Glutamatergic neuron (in vitro differentiated cells): ENCODE measurements at regions not wholly inside any gene's neighbourhood (a gene's known extent, or its start where the extent isn't known, plus 50 kb on each side); places are given as distances from the start of the nearest gene placed in this dataset.

Source experiments
- DNase-seq: peaks from one replicate; pipeline ENCODE4 v3.0.0; 2022
- H3K27ac Mint-ChIP-seq: one replicate; pipeline ENCODE4 v1.8.0; 2020; ENCODE audit warnings: mild to moderate bottlenecking, mixed read lengths, inconsistent platforms; ENCODE audit not compliant: unreplicated experiment
- H3K27me3 Mint-ChIP-seq: one replicate; pipeline ENCODE4 v1.8.0; 2020; ENCODE audit warnings: mild to moderate bottlenecking, moderate library complexity, mixed read lengths, inconsistent platforms; ENCODE audit not compliant: unreplicated experiment
- H3K36me3 Mint-ChIP-seq: one replicate; pipeline ENCODE4 v1.8.0; 2020; ENCODE audit warnings: mild to moderate bottlenecking, mixed read lengths, inconsistent platforms; ENCODE audit not compliant: unreplicated experiment
- H3K4me1 Mint-ChIP-seq: one replicate; pipeline ENCODE4 v1.8.0; 2020; ENCODE audit warnings: mild to moderate bottlenecking, low read depth, mixed read lengths, inconsistent platforms; ENCODE audit not compliant: unreplicated experiment
- H3K4me3 Mint-ChIP-seq: one replicate; pipeline ENCODE4 v1.8.0; 2020; ENCODE audit warnings: mild to moderate bottlenecking, mixed read lengths, inconsistent platforms; ENCODE audit not compliant: unreplicated experiment
- H3K9me3 Mint-ChIP-seq: one replicate; pipeline ENCODE4 v1.8.0; 2020; ENCODE audit warnings: mild to moderate bottlenecking, moderate library complexity, mixed read lengths, inconsistent platforms; ENCODE audit not compliant: unreplicated experiment
- TF ChIP-seq, protein P1 (sequence below): fragments of 200-600 bp; sonication (generic); IDR thresholded peaks from one replicate; pipeline ENCODE4 v1.5.0; 2021; ENCODE audit not compliant: partially characterized antibody, unreplicated experiment

GRCh38 chr1:34619256-34619655 is 135.6 kb upstream of the GJB5 start:
- Mint-ChIP-seq H3K27ac (no peak overlapping the region), H3K4me3 (no peak overlapping the region), H3K4me1 (no peaks in the 10 kb centered on the region), H3K9me3 (no peaks in the 10 kb centered on the region), H3K36me3 (peaks cover under 1% of the 10 kb centered on the region), H3K27me3 (no peaks in the 10 kb centered on the region)
- TF ChIP-seq, protein P1, sequence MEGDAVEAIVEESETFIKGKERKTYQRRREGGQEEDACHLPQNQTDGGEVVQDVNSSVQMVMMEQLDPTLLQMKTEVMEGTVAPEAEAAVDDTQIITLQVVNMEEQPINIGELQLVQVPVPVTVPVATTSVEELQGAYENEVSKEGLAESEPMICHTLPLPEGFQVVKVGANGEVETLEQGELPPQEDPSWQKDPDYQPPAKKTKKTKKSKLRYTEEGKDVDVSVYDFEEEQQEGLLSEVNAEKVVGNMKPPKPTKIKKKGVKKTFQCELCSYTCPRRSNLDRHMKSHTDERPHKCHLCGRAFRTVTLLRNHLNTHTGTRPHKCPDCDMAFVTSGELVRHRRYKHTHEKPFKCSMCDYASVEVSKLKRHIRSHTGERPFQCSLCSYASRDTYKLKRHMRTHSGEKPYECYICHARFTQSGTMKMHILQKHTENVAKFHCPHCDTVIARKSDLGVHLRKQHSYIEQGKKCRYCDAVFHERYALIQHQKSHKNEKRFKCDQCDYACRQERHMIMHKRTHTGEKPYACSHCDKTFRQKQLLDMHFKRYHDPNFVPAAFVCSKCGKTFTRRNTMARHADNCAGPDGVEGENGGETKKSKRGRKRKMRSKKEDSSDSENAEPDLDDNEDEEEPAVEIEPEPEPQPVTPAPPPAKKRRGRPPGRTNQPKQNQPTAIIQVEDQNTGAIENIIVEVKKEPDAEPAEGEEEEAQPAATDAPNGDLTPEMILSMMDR, result no peak
- DNase-seq, result no peak

GRCh38 chr1:34621916-34622315 is 132.9 kb upstream of the GJB5 start:
- H3K4me3 Mint-ChIP-seq, result no peak overlapping the region
- peaks cover 2% of the 10 kb centered on the region for H3K27me3 Mint-ChIP-seq
- H3K9me3 Mint-ChIP-seq, result no peaks in the 10 kb centered on the region
- H3K27ac Mint-ChIP-seq, result no peak overlapping the region
- TF ChIP-seq, protein P1, result no peak
- no peak for DNase-seq
- no peaks in the 10 kb centered on the region for H3K4me1 Mint-ChIP-seq
- H3K36me3 Mint-ChIP-seq, result no peaks in the 10 kb centered on the region

DNA sequence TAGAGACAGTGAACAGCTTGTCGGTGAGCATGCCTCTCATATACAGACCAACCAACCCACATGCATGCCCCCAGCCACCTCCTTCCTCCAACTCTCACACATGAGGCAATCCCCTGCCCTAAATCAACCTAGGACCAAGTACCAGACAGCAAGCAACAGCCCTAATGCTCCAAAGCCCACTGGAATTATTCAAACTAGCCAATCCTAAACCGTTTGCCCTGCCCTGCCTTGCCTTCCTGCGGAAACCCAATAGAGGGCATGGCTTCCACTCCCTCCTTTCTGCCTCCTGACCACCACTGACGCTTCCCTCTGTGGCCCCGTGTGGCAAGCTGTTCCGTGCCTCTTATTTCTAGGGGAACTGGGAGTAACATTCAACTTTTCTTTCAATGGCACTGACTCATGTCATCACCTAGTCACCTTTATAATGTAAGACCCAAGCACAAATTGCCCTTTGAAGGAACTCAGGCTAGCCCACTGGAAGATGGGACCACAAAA is 129.3 kb upstream of the GJB5 start:
- Mint-ChIP-seq H3K4me3 (no peak overlapping the region), H3K27ac (no peak overlapping the region), H3K27me3 (peaks cover 2% of the 10 kb centered on the region), H3K9me3 (no peaks in the 10 kb centered on the region), H3K36me3 (no peaks in the 10 kb centered on the region), H3K4me1 (no peaks in the 10 kb centered on the region)
- DNase-seq, result no peak
- TF ChIP-seq, protein P1, result no peak

GRCh38 chr1:34627465-34628240 is 127.2 kb upstream of the GJB5 start:
- Mint-ChIP-seq H3K9me3 (no peaks in the 10 kb centered on the region), H3K4me3 (no peak overlapping the region), H3K36me3 (no peaks in the 10 kb centered on the region), H3K4me1 (no peaks in the 10 kb centered on the region), H3K27ac (no peak overlapping the region), H3K27me3 (peaks cover 2% of the 10 kb centered on the region)
- TF ChIP-seq, protein P1, result no peak
- DNase-seq, result no peak

- no peak for DNase-seq
- no peaks in the 10 kb centered on the region for H3K4me1 Mint-ChIP-seq
- H3K9me3 Mint-ChIP-seq, result no peaks in the 10 kb centered on the region
- no peak overlapping the region for H3K4me3 Mint-ChIP-seq
- no peak overlapping the region for H3K27ac Mint-ChIP-seq
- TF ChIP-seq, protein P1, result no peak
- no peaks in the 10 kb centered on the region for H3K27me3 Mint-ChIP-seq
- H3K36me3 Mint-ChIP-seq, result no peaks in the 10 kb centered on the region
Observed at GRCh38 chr1:34631126-34631525, 123.7 kb upstream of the GJB5 start.
